ENCODE measurements at regions not wholly inside any gene's neighbourhood (a gene's known extent, or its start where the extent isn't known, plus 50 kb on each side); places are given as distances from the start of the nearest gene placed in this dataset.

DNA sequence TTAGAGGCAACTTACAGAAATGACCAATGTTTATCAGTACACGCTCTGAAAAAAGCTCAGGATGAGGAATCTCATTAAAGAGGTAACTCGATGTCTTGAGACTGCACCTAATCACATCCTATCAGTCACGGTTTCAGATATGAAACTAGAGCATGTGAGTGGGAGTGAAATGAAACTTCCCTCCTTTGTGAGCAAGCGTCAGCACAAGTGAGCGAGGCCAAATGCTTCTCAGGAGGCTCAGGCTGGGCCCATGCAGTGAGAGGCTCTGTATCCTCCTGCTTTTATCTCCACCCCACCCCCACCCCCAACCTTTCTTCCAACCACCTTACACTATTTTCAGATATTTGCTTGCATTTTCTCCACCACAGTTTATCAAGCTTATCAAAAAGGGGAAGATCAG, 140.8 kb upstream of the RIMS1 start:
- no peaks in the 10 kb centered on the region for H3K9me3 Mint-ChIP-seq
- H3K27me3 ChIP-seq (ENCODE audit: control insufficient read depth, insufficient read depth, low read length, poor library complexity, severe bottlenecking): no peaks in the 10 kb centered on the region
- no peak overlapping the region for H3K4me3 Mint-ChIP-seq
- no peak overlapping the region for H3K9ac ChIP-seq (ENCODE audit: extremely low read depth, low read length, poor library complexity, severe bottlenecking)
- no peaks in the 10 kb centered on the region for H3K27me3 Mint-ChIP-seq (ENCODE audit: insufficient read depth)
- 65% methylated on average over 5 of the region's 5 CpGs; no CpG with 5 or more reads in 1 of the 2 experiments for WGBS, 2 experiments (ENCODE audit: insufficient coverage in 1 of 2, insufficient read length in 1 of 2)
- H3K27ac ChIP-seq (ENCODE audit: low read depth, low read length): no peak overlapping the region
- H3K4me3 ChIP-seq (ENCODE audit: low read length): no peak overlapping the region
- H3K36me3 Mint-ChIP-seq (ENCODE audit: low read depth): no peaks in the 10 kb centered on the region
- peaks cover 7% of the 10 kb centered on the region for H3K4me1 ChIP-seq (ENCODE audit: control insufficient read depth, insufficient read depth, low read length)
- peak; percentile 59 for DNase-seq
- no peaks in the 10 kb centered on the region for H3K36me3 ChIP-seq (ENCODE audit: control insufficient read depth, insufficient read depth, low read length)
- TF ChIP-seq CTCF (conservative IDR thresholded peaks at IDR 0.05): no peak
- peaks cover 15% of the 10 kb centered on the region for H3K4me1 Mint-ChIP-seq
- no peaks in the 10 kb centered on the region for H3K9me3 ChIP-seq (ENCODE audit: control insufficient read depth, low read length)
- no peak overlapping the region for H3K27ac Mint-ChIP-seq

DNA sequence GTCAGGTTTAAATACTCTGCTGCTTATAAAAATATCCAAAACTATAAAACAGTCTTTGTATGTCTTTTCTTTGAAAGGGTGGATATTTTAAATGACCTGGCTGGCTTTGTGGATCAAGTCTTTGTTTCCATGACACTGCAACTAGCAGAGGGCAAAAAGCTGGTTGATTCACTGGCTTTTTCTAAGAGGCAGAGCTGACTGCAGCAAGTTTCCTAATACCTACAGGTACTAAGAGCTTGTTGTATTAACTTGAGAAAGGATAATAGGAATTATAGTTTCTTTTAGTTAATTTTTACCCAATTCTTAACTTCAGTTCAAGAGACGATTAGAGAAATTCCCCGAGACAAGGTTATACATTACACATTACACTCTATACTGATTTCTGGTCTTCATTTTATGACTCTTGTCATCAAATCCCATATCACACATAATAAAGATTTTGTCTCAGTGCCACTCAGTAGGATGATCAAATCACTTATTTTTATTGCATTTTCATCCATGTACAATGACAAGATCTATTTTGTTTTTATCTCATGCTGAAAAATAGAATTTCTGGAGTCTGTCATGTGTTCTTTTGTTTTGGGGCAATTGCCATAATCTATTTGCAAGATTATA, 120.1 kb upstream of the RIMS1 start:
- H3K36me3 Mint-ChIP-seq (ENCODE audit: low read depth): no peaks in the 10 kb centered on the region
- H3K27me3 Mint-ChIP-seq (ENCODE audit: insufficient read depth): no peaks in the 10 kb centered on the region
- DNase-seq: no peak
- no peak overlapping the region for H3K4me3 Mint-ChIP-seq
- Histone ChIP-seq H3K9ac (ENCODE audit: extremely low read depth, low read length, poor library complexity, severe bottlenecking) (no peak overlapping the region), H3K4me3 (ENCODE audit: low read length) (no peak overlapping the region), H3K9me3 (ENCODE audit: control insufficient read depth, low read length) (no peaks in the 10 kb centered on the region), H3K27me3 (ENCODE audit: control insufficient read depth, insufficient read depth, low read length, poor library complexity, severe bottlenecking) (no peaks in the 10 kb centered on the region), H3K4me1 (ENCODE audit: control insufficient read depth, insufficient read depth, low read length) (peaks cover 4% of the 10 kb centered on the region), H3K36me3 (ENCODE audit: control insufficient read depth, insufficient read depth, low read length) (no peaks in the 10 kb centered on the region), H3K27ac (ENCODE audit: low read depth, low read length) (no peak overlapping the region)
- no peak overlapping the region for H3K27ac Mint-ChIP-seq
- no peak for TF ChIP-seq CTCF (conservative IDR thresholded peaks at IDR 0.05)
- peaks cover 11% of the 10 kb centered on the region for H3K4me1 Mint-ChIP-seq
- no peaks in the 10 kb centered on the region for H3K9me3 Mint-ChIP-seq
- WGBS, 2 experiments (ENCODE audit: insufficient coverage in 1 of 2, insufficient read length in 1 of 2): 90 to 94% methylated on average over 2 of the region's 2 CpGs

GRCh38 chr6:71766796-71767195, 119.6 kb upstream of the RIMS1 start:
- H3K4me1 Mint-ChIP-seq: peaks cover 11% of the 10 kb centered on the region
- H3K36me3 Mint-ChIP-seq (ENCODE audit: low read depth): no peaks in the 10 kb centered on the region

More at GRCh38 chr6:71766796-71767195, 119.6 kb upstream of the RIMS1 start:
- no peaks in the 10 kb centered on the region for H3K9me3 ChIP-seq (ENCODE audit: control insufficient read depth, low read length)
- 94 to 100% methylated on average over 1 to 2 of the region's 3 CpGs for WGBS, 2 experiments (ENCODE audit: insufficient coverage in 1 of 2, insufficient read length in 1 of 2)
- H3K27me3 Mint-ChIP-seq (ENCODE audit: insufficient read depth): no peaks in the 10 kb centered on the region
- TF ChIP-seq CTCF (conservative IDR thresholded peaks at IDR 0.05): no peak
- no peak overlapping the region for H3K4me3 Mint-ChIP-seq
- no peaks in the 10 kb centered on the region for H3K9me3 Mint-ChIP-seq
- H3K4me1 ChIP-seq (ENCODE audit: control insufficient read depth, insufficient read depth, low read length): peaks cover 4% of the 10 kb centered on the region
- no peak overlapping the region for H3K27ac ChIP-seq (ENCODE audit: low read depth, low read length)
- H3K9ac ChIP-seq (ENCODE audit: extremely low read depth, low read length, poor library complexity, severe bottlenecking): no peak overlapping the region
- H3K4me3 ChIP-seq (ENCODE audit: low read length): no peak overlapping the region
- no peaks in the 10 kb centered on the region for H3K27me3 ChIP-seq (ENCODE audit: control insufficient read depth, insufficient read depth, low read length, poor library complexity, severe bottlenecking)
- H3K36me3 ChIP-seq (ENCODE audit: control insufficient read depth, insufficient read depth, low read length): no peaks in the 10 kb centered on the region
- DNase-seq: no peak
- H3K27ac Mint-ChIP-seq: no peak overlapping the region
